Testis (tissue), 2 donors: ENCODE measurements at regions not wholly inside any gene's neighbourhood (a gene's known extent, or its start where the extent isn't known, plus 50 kb on each side); places are given as distances from the start of the nearest gene placed in this dataset.

Experiments
- DNase-seq: peaks from one replicate; pipeline ENCODE4 v3.0.0-alpha.2; 2019
- H3K27ac ChIP-seq, 2 donors: fragments of 200-600 bp; sonication (generic); one replicate each; pipeline ENCODE4 v1.5.1; 2019
- H3K27me3 ChIP-seq: fragments of 200-600 bp; sonication (generic); one replicate; pipeline ENCODE4 v1.5.1; 2019
- H3K36me3 ChIP-seq: fragments of 200-600 bp; sonication (generic); one replicate; pipeline ENCODE4 v1.5.1; 2017; ENCODE audit warnings: low read depth; ENCODE audit errors: missing control alignments
- H3K4me1 ChIP-seq: fragments of 200-600 bp; sonication (generic); one replicate; pipeline ENCODE4 v1.5.1; 2019
- H3K4me3 ChIP-seq, 2 donors: fragments of 200-600 bp; sonication (generic); one replicate each; pipeline ENCODE4 v1.5.1; 2017 to 2019
- H3K9me3 ChIP-seq: fragments of 200-600 bp; sonication (generic); one replicate; pipeline ENCODE4 v1.5.1; 2017
- CTCF ChIP-seq, 3 experiments: fragments of 450-650 bp in 2 of 3; fragments of 200-600 bp in 1 of 3; sonication (generic) in 1 of 3; IDR thresholded peaks; one replicate each; pipeline ENCODE4 v1.5.1; 2016 to 2019; ENCODE audit warnings: antibody characterized with exemption in 3 of 3, mild to moderate bottlenecking in 2 of 3, moderate library complexity in 1 of 3
- POLR2A ChIP-seq: fragments of 450-650 bp; IDR thresholded peaks from one replicate; pipeline ENCODE4 v1.6.1; 2017; ENCODE audit warnings: antibody characterized with exemption, mild to moderate bottlenecking, moderate library complexity
- WGBS, 2 donors: methylation state at CpG; one replicate each; pipeline ENCODE4 v1.1.5; 2018; 5-methylcytosine and 5-hydroxymethylcytosine counted together
- intact Hi-C: fragments of 100-400 bp; cut with DNase I; formaldehyde crosslinking; loops from one replicate; pipeline ENCODE4 v1.15.1; 2023; ENCODE audit warnings: low total_unique reads

GRCh38 chr2:206389164-206389563 lies 54.2 kb upstream of the ADAM23 start:
- H3K4me3 ChIP-seq = no peak overlapping the region
- intact Hi-C loops = no loop called here
- H3K27ac ChIP-seq = no peak overlapping the region
- WGBS, 2 donors = 54 to 74% methylated on average over 2 of the region's 2 CpGs
- TF ChIP-seq CTCF (IDR thresholded peaks at IDR 0.05) (no peak), POLR2A (no peak)
- no peaks in the 10 kb centered on the region for H3K36me3 ChIP-seq
- H3K27me3 ChIP-seq = no peaks in the 10 kb centered on the region
- no peak for DNase-seq
- H3K9me3 ChIP-seq = no peaks in the 10 kb centered on the region
- H3K4me1 ChIP-seq = no peaks in the 10 kb centered on the region

- H3K27me3 ChIP-seq = no peaks in the 10 kb centered on the region
- H3K27ac ChIP-seq = no peak overlapping the region
- H3K4me3 ChIP-seq = no peak overlapping the region
- no peaks in the 10 kb centered on the region for H3K9me3 ChIP-seq
- intact Hi-C loops = no loop called here
- no peak for DNase-seq
- TF ChIP-seq POLR2A (no peak), CTCF (IDR thresholded peaks at IDR 0.05) (no peak)
- H3K4me1 ChIP-seq = no peaks in the 10 kb centered on the region
- WGBS, 2 donors = 67% methylated on average over 2 of the region's 2 CpGs
- no peaks in the 10 kb centered on the region for H3K36me3 ChIP-seq
These were observed 53.2 kb upstream of the ADAM23 start for GRCh38 chr2:206390181-206390580.

- DNase-seq = peak; percentile 42
- 12 to 17% methylated on average over 2 of the region's 2 CpGs for WGBS, 2 donors
- H3K9me3 ChIP-seq = no peaks in the 10 kb centered on the region
These were observed 51.2 kb upstream of the ADAM23 start for GRCh38 chr2:206392118-206392517.

More at GRCh38 chr2:206392118-206392517, 51.2 kb upstream of the ADAM23 start:
- H3K27ac ChIP-seq = no peak overlapping the region
- H3K27me3 ChIP-seq = no peaks in the 10 kb centered on the region
- TF ChIP-seq CTCF (IDR thresholded peaks at IDR 0.05) (peak in 2 of 3 experiments; percentile 32 to 39), POLR2A (no peak)
- no peaks in the 10 kb centered on the region for H3K36me3 ChIP-seq
- no peak overlapping the region for H3K4me3 ChIP-seq
- intact Hi-C loops = no loop called here
- no peaks in the 10 kb centered on the region for H3K4me1 ChIP-seq
